22Rv1 (cell line): ENCODE measurements at regions not wholly inside any gene's neighbourhood (a gene's known extent, or its start where the extent isn't known, plus 50 kb on each side); places are given as distances from the start of the nearest gene placed in this dataset.

Experiments used
- H3K27ac ChIP-seq: fragments of 450-650 bp; 2 replicates; pipeline ENCODE4 v1.5.1; 2017
- CTCF ChIP-seq: fragments of 450-650 bp; IDR thresholded peaks from 2 replicates; pipeline ENCODE4 v1.5.1; 2017; ENCODE audit warnings: mild to moderate bottlenecking
- ZFX ChIP-seq: fragments of 450-650 bp; IDR thresholded peaks from 2 replicates; pipeline ENCODE4 v1.6.1; 2017; ENCODE audit warnings: antibody characterized with exemption, borderline replicate concordance

- TF ChIP-seq CTCF: no peak
- TF ChIP-seq ZFX: no peak
- H3K27ac ChIP-seq: no peak overlapping the region
Measured at GRCh38 chr18:26777351-26778053, 88.0 kb downstream of the AQP4 start.

GRCh38 chr18:26772691-26773090 lies 92.8 kb downstream of the AQP4 start:
- TF ChIP-seq ZFX: no peak
- no peak for TF ChIP-seq CTCF
- H3K27ac ChIP-seq: no peak overlapping the region

- TF ChIP-seq CTCF (peak; percentile 40), ZFX (no peak)
- H3K27ac ChIP-seq: no peak overlapping the region
Measured at GRCh38 chr18:26771524-26771923, 94.0 kb downstream of the AQP4 start.

GRCh38 chr18:26768385-26768784 lies 97.1 kb downstream of the AQP4 start:
- no peak overlapping the region for H3K27ac ChIP-seq
- TF ChIP-seq CTCF (no peak), ZFX (no peak)

GRCh38 chr18:26765498-26765897 lies 100.0 kb downstream of the AQP4 start:
- H3K27ac ChIP-seq: peak overlapping the region; percentile 73

GRCh38 chr18:26764586-26764985 lies 100.9 kb downstream of the AQP4 start:
- TF ChIP-seq ZFX (no peak), CTCF (no peak)
- H3K27ac ChIP-seq: peak overlapping the region; percentile 73

More at GRCh38 chr18:26765498-26765897, 100.0 kb downstream of the AQP4 start:
- TF ChIP-seq CTCF: no peak

GRCh38 chr18:26764177-26764576 lies 101.3 kb downstream of the AQP4 start:
- H3K27ac ChIP-seq: peak overlapping the region; percentile 73
- TF ChIP-seq CTCF (no peak), ZFX (no peak)
